Hepatocyte (in vitro differentiated cells): ENCODE measurements at regions not wholly inside any gene's neighbourhood (a gene's known extent, or its start where the extent isn't known, plus 50 kb on each side); places are given as distances from the start of the nearest gene placed in this dataset.

Experiments
- CTCF ChIP-seq: fragments of 200-600 bp; sonication (generic); IDR thresholded peaks from 2 replicates; pipeline ENCODE4 v1.5.1; 2016; ENCODE audit warnings: antibody characterized with exemption, mild to moderate bottlenecking; ENCODE audit not compliant: poor library complexity
- EZH2phosphoT487 ChIP-seq: fragments of 200-600 bp; sonication (generic); IDR thresholded peaks from one replicate; pipeline ENCODE4 v1.6.1; 2018; ENCODE audit warnings: antibody characterized with exemption, mild to moderate bottlenecking, low read depth, moderate library complexity; ENCODE audit not compliant: unreplicated experiment, severe bottlenecking

DNA sequence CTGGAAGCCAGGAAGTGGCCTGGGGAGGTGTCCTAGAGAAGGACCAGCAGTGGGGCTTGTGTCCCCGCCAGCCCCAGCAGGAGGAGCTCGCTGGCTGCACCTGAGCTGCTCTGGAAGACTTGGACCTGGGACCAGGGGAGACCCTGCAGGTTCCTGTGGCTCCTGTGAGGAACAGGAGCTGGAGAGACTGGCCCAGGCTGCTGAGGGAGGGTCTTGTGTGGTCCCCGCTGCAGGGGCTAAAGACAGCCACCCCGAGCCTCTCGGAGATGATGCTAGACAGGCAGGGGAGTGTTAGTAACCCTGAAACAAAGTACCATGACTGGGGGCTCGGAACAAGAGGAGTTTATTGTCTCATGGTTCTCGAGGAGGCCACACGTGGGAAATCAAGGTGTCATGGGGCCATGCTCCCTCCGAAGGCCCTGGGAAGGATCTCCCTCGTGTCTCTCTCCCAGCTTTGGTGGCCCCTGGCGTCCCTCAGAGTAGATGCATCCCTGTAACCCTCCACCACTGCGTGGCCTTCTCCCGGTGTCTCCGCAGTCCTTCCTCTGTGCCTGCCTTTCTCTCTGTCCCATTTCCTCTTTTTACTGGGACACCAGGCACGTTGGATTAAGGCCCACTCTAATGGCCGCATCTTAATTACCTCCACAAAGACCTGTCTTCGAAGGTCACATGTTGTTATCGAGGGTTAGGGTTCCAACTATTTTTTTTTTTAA lies 348.4 kb downstream of the GLRX3 start:
- TF ChIP-seq EZH2phosphoT487 (no peak), CTCF (no peak)
